ENCODE measurements at regions not wholly inside any gene's neighbourhood (a gene's known extent, or its start where the extent isn't known, plus 50 kb on each side); places are given as distances from the start of the nearest gene placed in this dataset.
A peak's percentile ranks its signal among the peaks of the same experiment; 100 is the strongest.

- no peaks in the 10 kb centered on the region for H3K36me3 ChIP-seq
- no peak for DNase-seq
- intact Hi-C loops (cut with DNase I) = no loop called here
Observed at GRCh38 chr1:55831759-55832158, 616.6 kb upstream of the USP24 start.

GRCh38 chr1:55828044-55828443 lies 612.9 kb upstream of the USP24 start:
- H3K27me3 ChIP-seq = no peaks in the 10 kb centered on the region
- TF ChIP-seq CTCF (IDR thresholded peaks at IDR 0.05) (no peak), POLR2A (IDR thresholded peaks at IDR 0.05) (no peak)
- H3K9me3 ChIP-seq = no peaks in the 10 kb centered on the region
- intact Hi-C loops (cut with DNase I) = no loop called here
- no peak for DNase-seq
- peaks cover 0 to under 1% (median 0%) of the 10 kb centered on the region in 3 donors for H3K4me1 ChIP-seq
- H3K27ac ChIP-seq = no peak overlapping the region
- WGBS, 2 donors = 30 to 42% methylated on average over 5 of the region's 5 CpGs
- no peak overlapping the region for H3K4me3 ChIP-seq
- H3K36me3 ChIP-seq = no peaks in the 10 kb centered on the region

More at GRCh38 chr1:55831759-55832158, 616.6 kb upstream of the USP24 start:
- H3K27me3 ChIP-seq = no peaks in the 10 kb centered on the region
- TF ChIP-seq POLR2A (IDR thresholded peaks at IDR 0.05) = no peak
- no peak for TF ChIP-seq CTCF (IDR thresholded peaks at IDR 0.05)
- H3K4me1 ChIP-seq = peaks cover 0 to 14% (median 0%) of the 10 kb centered on the region in 3 donors
- H3K9me3 ChIP-seq = no peaks in the 10 kb centered on the region
- no peak overlapping the region for H3K27ac ChIP-seq
- no peak overlapping the region for H3K4me3 ChIP-seq
- WGBS, 2 donors = 72 to 79% methylated on average over 3 of the region's 3 CpGs

GRCh38 chr1:55827350-55827749 lies 612.2 kb upstream of the USP24 start:
- Histone ChIP-seq H3K4me3 (no peak overlapping the region), H3K27ac (peak overlapping the region in 1 of 4 donors; percentile 22), H3K27me3 (no peaks in the 10 kb centered on the region), H3K36me3 (no peaks in the 10 kb centered on the region), H3K4me1 (no peaks in the 10 kb centered on the region), H3K9me3 (no peaks in the 10 kb centered on the region)
- TF ChIP-seq CTCF (IDR thresholded peaks at IDR 0.05) (no peak), POLR2A (IDR thresholded peaks at IDR 0.05) (no peak)
- intact Hi-C loops (cut with DNase I) = no loop called here
- DNase-seq = no peak
- 40 to 49% methylated on average over 4 of the region's 4 CpGs for WGBS, 2 donors

- no peak for DNase-seq
- 50 to 53% methylated on average over 4 of the region's 4 CpGs for WGBS, 2 donors
Observed at GRCh38 chr1:55826381-55827080, 611.4 kb upstream of the USP24 start.

More at GRCh38 chr1:55826381-55827080, 611.4 kb upstream of the USP24 start:
- intact Hi-C loops (cut with DNase I) = no loop called here
- no peaks in the 10 kb centered on the region for H3K9me3 ChIP-seq
- TF ChIP-seq CTCF (IDR thresholded peaks at IDR 0.05) = no peak
- no peak for TF ChIP-seq POLR2A (IDR thresholded peaks at IDR 0.05)
- no peaks in the 10 kb centered on the region for H3K27me3 ChIP-seq
- no peak overlapping the region for H3K4me3 ChIP-seq
- H3K27ac ChIP-seq = peak overlapping the region in 1 of 4 donors; percentile 22
- no peaks in the 10 kb centered on the region for H3K36me3 ChIP-seq
- H3K4me1 ChIP-seq = no peaks in the 10 kb centered on the region
